Left colon (tissue), 2 donors: ENCODE measurements at regions not wholly inside any gene's neighbourhood (a gene's known extent, or its start where the extent isn't known, plus 50 kb on each side); places are given as distances from the start of the nearest gene placed in this dataset.
"Not testable (repeated sequence)": the region's sequence is repeated elsewhere in the genome, so short reads cannot be mapped to it uniquely, and the experiment has no call there.

ENCODE experiments used
- ATAC-seq: fragments of 200-7000 bp; cut with Tn5 transposase; one replicate; pipeline ENCODE4 v1.9.1; 2020; ENCODE audit warnings: mild to moderate bottlenecking, moderate library complexity
- DNase-seq, 2 donors: peaks; one replicate each; pipeline ENCODE4 v3.0.0-alpha.2; 2020
- intact Hi-C, 2 donors: fragments of 100-400 bp; cut with DNase I in 1 of 2; cut with micrococcal nuclease in 1 of 2; formaldehyde crosslinking; loops; one replicate each; pipeline versions ENCODE4 v1.11.2 to v1.14.0; 2022; cut with DNase I, micrococcal nuclease
- donor health status: DM: no; HTN: no; CAD: no.
- donor health status: DM: yes; HTN: yes; CAD: no.

DNA sequence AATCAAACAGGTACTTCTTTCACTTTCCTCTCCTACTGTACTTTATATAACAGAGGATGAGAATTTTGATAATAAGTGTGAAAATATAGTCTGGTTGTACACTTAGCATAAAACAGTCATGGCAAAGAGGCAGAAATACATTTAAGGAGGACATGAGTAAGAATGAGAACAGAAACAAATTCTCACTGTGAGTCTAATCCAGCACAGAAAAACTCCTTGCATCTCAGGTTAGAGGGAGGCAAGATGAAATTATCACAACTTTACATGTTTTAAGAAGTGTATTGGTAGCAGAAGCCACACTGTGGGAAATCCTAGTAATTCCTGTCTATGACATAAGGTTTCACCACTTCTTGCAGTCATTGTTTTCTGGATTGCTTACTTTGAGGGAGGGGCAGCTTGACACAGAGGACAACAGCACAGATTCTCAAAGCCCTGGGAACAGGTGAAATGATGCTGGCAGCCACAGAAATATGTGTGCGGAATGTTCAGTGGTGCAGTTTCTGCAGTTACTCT is 733.6 kb upstream of the GBE1 start:
- DNase-seq (no peak), ATAC-seq (no peak)
- intact Hi-C loops: no loop called here

- intact Hi-C loops: no loop called here
- ATAC-seq: no peak
Measured at GRCh38 chr3:82493858-82494257, 732.4 kb upstream of the GBE1 start.

DNA sequence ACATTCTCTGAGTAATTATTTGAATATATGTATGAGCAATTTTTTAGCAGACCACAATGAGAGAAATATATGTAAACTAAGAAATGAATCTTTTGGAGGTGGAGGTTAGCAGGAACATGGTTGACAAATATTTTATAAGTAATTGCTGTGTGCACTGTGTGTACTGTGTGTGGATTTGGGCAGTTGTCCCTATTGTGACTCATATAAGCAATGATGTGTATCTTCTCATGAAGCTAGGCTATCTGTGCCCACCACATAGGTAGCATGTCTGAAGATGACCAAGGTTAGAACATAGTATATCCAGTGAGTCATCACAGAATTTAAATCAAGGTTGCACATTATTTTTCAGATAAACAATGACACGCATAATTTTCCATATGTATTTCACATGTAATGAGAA is 713.9 kb upstream of the GBE1 start:
- ATAC-seq (no peak), DNase-seq (no peak)
- intact Hi-C loops: no loop called here

More at GRCh38 chr3:82493858-82494257, 732.4 kb upstream of the GBE1 start:
- no peak for DNase-seq

GRCh38 chr3:82474711-82475110 is 713.3 kb upstream of the GBE1 start:
- intact Hi-C loops: no loop called here
- ATAC-seq: no peak
- no peak for DNase-seq

DNA sequence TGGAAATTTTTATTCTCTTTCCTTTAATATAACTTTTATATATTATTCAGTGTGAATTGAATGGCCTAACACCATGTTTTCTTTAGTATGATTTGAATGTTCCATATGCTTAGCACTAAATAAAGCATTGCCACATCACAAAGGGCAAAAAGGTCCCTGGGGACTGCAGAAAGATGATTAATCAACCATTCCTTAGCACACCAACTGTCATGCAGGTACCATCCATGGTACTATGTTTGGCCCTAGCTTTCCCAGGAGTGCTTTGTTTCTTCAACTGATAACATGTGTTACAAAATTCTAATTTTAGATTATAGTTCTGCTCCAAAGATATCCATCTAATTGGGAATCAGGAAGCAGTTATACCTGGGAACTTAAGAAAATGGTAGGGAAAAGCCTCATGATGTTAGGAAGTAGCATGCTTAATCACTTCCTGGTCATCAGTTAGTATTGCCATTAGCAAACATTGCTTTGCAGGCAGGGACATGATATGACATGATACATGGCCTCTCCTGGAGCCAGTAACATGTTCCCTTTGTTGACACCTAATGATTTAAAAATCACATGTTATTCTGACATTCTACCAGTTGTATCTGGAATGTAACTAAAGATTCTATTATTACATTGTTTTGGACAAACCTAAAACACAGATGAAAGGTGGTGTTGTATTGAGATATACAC is 712.6 kb upstream of the GBE1 start:
- intact Hi-C loops: no loop called here
- DNase-seq: no peak
- ATAC-seq: no peak

GRCh38 chr3:82467051-82467450 is 705.6 kb upstream of the GBE1 start:
- no peak for DNase-seq
- ATAC-seq: no peak
- intact Hi-C loops: no loop called here

- intact Hi-C loops: no loop called here
Measured at GRCh38 chr3:82462977-82463376, 701.5 kb upstream of the GBE1 start.

GRCh38 chr3:82461049-82461889 is 699.8 kb upstream of the GBE1 start:
- intact Hi-C loops: no loop called here
- ATAC-seq (no peak), DNase-seq (no peak)

More at GRCh38 chr3:82462977-82463376, 701.5 kb upstream of the GBE1 start:
- ATAC-seq (no peak), DNase-seq (no peak)

DNA sequence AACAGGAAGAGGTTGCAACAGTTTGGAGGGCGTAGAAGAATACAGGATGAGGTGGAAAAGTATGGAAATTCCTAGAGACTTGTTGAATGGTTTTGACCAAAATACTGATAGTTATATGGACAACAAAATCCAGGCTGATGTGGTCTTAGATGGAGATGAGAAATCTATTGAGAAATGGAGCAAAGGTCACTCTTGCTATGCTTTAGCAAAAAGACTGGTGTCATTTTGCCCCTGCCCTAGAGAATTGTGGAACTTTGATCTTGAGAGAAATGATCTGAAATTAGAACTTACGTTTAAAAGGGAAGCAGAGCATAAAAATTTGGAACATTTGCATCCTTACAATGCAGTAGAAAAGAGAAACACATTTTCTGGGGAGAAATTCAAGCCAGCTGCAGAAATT is 686.9 kb upstream of the GBE1 start:
- DNase-seq (no peak), ATAC-seq (no peak)
- intact Hi-C loops: no loop called here

DNA sequence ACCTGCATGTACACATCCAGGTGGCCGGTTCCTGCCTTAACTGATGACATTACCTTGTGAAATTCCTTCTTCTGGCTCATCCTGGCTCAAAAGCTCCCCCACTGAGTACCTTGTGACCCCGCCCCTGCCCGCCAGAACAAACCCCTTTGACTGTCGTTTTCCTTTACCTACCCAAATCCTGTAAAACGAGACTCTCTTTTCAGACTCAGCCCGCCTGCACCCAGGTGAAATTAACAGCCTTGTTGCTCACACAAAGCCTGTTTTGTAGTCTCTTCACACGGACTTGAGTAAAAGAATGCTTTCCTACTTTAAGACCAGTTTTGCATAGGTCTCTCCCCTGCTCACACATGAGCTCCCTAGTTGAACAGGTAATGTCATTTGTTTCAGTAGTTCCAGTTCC is 667.4 kb upstream of the GBE1 start:
- DNase-seq, ATAC-seq, intact Hi-C loops: not testable (repeated sequence)

DNA sequence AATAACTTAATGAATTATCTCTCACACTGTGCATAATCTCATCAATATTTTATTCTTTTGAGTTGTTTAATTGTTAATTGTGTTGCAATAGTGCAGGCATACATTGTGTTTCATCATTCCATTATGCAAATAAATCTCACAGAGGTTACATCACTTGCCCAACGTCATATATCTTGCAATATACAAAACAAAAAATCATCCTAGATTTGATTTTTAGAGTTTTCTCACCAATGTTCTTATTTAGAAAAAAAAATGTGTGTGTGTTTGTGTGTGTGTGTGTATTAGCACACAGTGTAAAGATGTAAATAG is 662.5 kb upstream of the GBE1 start:
- DNase-seq: no peak
- intact Hi-C loops: no loop called here
- ATAC-seq: no peak

- ATAC-seq (no peak), DNase-seq (no peak)
- intact Hi-C loops: no loop called here
Measured at GRCh38 chr3:82423268-82424030, 662.0 kb upstream of the GBE1 start.

DNA sequence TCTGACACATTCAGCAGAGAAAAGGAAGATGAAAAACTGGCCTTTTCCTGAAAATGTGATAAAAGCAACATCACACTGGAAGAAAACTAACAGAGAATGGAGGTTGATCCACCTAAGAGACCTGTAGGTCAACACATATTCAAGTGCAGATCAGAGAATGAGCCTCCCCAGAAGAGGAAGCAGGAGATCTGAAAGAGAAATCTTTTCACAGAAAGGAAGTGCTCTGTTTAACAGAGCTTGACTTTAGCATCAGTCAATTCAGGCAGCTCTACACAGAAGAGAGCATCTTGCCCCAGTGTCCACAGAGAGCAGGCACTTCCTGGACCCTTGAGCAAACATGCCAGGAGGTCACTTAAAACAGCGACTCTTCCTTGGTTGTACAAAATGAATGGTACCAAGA is 655.4 kb upstream of the GBE1 start:
- no peak for ATAC-seq
- intact Hi-C loops: no loop called here
- no peak for DNase-seq

GRCh38 chr3:82416349-82416748 is 654.9 kb upstream of the GBE1 start:
- ATAC-seq: no peak
- no peak for DNase-seq
- intact Hi-C loops: no loop called here

GRCh38 chr3:82413171-82413570 is 651.7 kb upstream of the GBE1 start:
- intact Hi-C loops: no loop called here
- ATAC-seq: no peak
- DNase-seq: no peak

- no peak for ATAC-seq
Measured at GRCh38 chr3:82410366-82410765, 648.9 kb upstream of the GBE1 start.

DNA sequence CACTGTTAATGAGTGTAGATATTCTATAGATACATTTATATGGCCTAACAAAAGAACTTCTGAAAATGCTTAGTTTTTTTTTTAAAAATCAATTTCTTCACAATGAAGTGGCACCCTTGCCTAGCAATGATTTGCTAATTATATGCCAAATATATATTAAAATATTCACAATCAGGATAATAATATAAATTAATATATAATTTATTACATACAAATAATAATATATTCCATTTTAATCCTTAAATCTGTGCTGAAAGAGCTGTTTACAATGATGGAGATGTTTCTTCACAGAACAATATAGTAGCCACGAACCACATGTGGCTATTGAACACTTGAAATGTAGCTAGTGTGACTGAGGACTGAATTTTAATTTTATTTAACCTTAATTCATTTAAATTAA is 648.4 kb upstream of the GBE1 start:
- intact Hi-C loops: no loop called here
- no peak for ATAC-seq
- DNase-seq: no peak

More at GRCh38 chr3:82410366-82410765, 648.9 kb upstream of the GBE1 start:
- DNase-seq: no peak
- intact Hi-C loops: no loop called here

DNA sequence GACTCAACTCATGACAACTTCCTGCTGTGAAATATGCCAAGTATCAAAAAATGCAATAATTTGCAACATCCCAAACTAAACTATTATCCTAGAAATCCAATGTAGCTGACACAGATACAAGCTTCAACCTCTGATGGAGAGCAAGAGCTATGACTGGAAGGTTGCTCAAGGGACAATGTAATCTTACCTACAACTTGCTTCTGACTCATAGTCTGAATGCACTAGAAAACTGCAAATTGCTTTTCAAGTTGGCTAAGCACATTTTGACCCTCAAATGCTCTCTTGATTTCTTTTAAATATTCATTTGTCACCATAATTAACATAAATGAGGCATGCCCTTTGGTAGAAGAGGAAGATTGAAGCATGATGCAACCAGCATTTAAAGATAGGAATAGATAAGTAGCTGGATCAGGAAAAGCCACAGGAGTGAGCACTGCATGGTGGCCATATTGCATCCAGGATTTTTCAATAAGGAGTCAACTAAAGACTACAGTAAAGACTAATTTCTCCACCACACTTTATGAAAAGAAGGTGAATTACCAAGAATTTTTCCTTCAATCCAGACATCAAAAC is 630.8 kb upstream of the GBE1 start:
- DNase-seq (no peak), ATAC-seq (no peak)
- intact Hi-C loops: no loop called here

DNA sequence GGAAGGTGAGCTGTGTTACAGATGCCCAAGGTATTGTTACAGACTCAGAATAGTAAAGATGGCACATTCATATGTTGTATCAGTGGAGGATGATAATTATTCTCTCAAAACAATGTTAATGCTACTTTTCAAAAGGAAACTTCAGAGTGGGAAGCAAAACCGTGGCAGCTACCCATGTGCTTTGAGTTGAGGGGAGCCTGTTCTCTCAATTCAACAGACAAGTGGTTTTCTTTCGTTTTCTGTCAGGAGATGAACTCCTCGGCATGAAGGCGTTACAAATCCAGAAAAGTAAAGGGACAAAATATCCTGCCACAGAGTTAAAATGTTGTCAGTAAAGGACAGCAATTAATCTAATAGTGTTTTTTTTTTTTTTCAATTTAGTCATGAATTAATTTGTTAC is 629.4 kb upstream of the GBE1 start:
- no peak for ATAC-seq
- intact Hi-C loops: no loop called here
- DNase-seq: no peak
